ENCODE measurements at regions not wholly inside any gene's neighbourhood (a gene's known extent, or its start where the extent isn't known, plus 50 kb on each side); places are given as distances from the start of the nearest gene placed in this dataset.

GRCh38 chr4:85268188-85268587, 206.8 kb upstream of the ARHGAP24 start:
- POLR2A ChIA-PET, result no interaction called here
- CTCF ChIA-PET, result no interaction called here
- no peak for DNase-seq (ENCODE audit: low read depth in 1 of 2, low spot score in 1 of 2)
- no peak for FAIRE-seq
- H3K4me3 ChIP-seq, result no peak overlapping the region
- no peak overlapping the region for H3K27ac ChIP-seq
- no peak overlapping the region for H3K4me2 ChIP-seq
- no peaks in the 10 kb centered on the region for H3K4me1 ChIP-seq
- no peak for ATAC-seq
- H3K9me3 ChIP-seq, result no peaks in the 10 kb centered on the region
- no peak for TF ChIP-seq PBX3 (IDR thresholded peaks at IDR 0.05)
- TF ChIP-seq ZNF302 (CRISPR knock-in tag; IDR thresholded peaks at IDR 0.05), result no peak
- 65% methylated on average over 4 of the region's 4 CpGs for WGBS (ENCODE audit: missing lambda C conversion rate)

GRCh38 chr4:85268961-85269360, 206.0 kb upstream of the ARHGAP24 start:
- TF ChIP-seq FOSL2 (IDR thresholded peaks at IDR 0.05) (no peak), FOSL2 (CRISPR knock-in tag; IDR thresholded peaks at IDR 0.05) (no peak), SMC3 (IDR thresholded peaks at IDR 0.05) (no peak), MAZ (IDR thresholded peaks at IDR 0.05; ENCODE audit: borderline replicate concordance, low read depth, low read length) (no peak), POLR2AphosphoS2 (conservative IDR thresholded peaks at IDR 0.05; ENCODE audit: low read length) (no peak), RARB (CRISPR knock-in tag; IDR thresholded peaks at IDR 0.05) (no peak), BCL3 (IDR thresholded peaks at IDR 0.05) (no peak), E2F6 (IDR thresholded peaks at IDR 0.05; ENCODE audit: borderline replicate concordance, low read depth) (no peak)
- Histone ChIP-seq H3K4me2 (no peak overlapping the region), H3K4me1 (no peaks in the 10 kb centered on the region), H3K9me3 (no peaks in the 10 kb centered on the region), H3K4me3 (no peak overlapping the region), H3K27ac (no peak overlapping the region)
- ChIA-PET POLR2A (no interaction called here), CTCF (no interaction called here)
- ATAC-seq, result no peak
- FAIRE-seq, result no peak
- 71% methylated on average over 3 of the region's 3 CpGs for WGBS (ENCODE audit: missing lambda C conversion rate)
- DNase-seq (ENCODE audit: low read depth in 1 of 2, low spot score in 1 of 2), result no peak

GRCh38 chr4:85274955-85275354, 200.0 kb upstream of the ARHGAP24 start:
- Histone ChIP-seq H3K4me1 (no peaks in the 10 kb centered on the region), H3K27ac (no peak overlapping the region), H3K4me3 (no peak overlapping the region), H3K4me2 (no peak overlapping the region), H3K9me3 (no peaks in the 10 kb centered on the region)
- FAIRE-seq (no peak), ATAC-seq (no peak), DNase-seq (ENCODE audit: low read depth in 1 of 2, low spot score in 1 of 2) (no peak)
- TF ChIP-seq EHMT2 (IDR thresholded peaks at IDR 0.05; ENCODE audit: low read depth), result no peak
- ChIA-PET POLR2A (no interaction called here), CTCF (no interaction called here)
- 42% methylated on average over 4 of the region's 4 CpGs for WGBS (ENCODE audit: missing lambda C conversion rate)

- ATAC-seq, result no peak
- Histone ChIP-seq H3K9me3 (no peaks in the 10 kb centered on the region), H3K4me1 (no peaks in the 10 kb centered on the region), H3K27ac (no peak overlapping the region), H3K4me3 (no peak overlapping the region), H3K4me2 (no peak overlapping the region)
- TF ChIP-seq NFE2L2 (conservative IDR thresholded peaks at IDR 0.05; ENCODE audit: low read length) (no peak), E2F6 (IDR thresholded peaks at IDR 0.05; ENCODE audit: borderline replicate concordance, low read depth) (no peak), MAFK (IDR thresholded peaks at IDR 0.05; ENCODE audit: partially characterized antibody) (no peak), FOSL2 (IDR thresholded peaks at IDR 0.05) (no peak), FOSL2 (CRISPR knock-in tag; IDR thresholded peaks at IDR 0.05) (no peak), SREBF2 (IDR thresholded peaks at IDR 0.05) (no peak), ZNF302 (CRISPR knock-in tag; IDR thresholded peaks at IDR 0.05) (no peak), CBX2 (IDR thresholded peaks at IDR 0.05; ENCODE audit: borderline replicate concordance, low read depth) (no peak), HES2 (IDR thresholded peaks at IDR 0.05) (no peak)
- DNase-seq (ENCODE audit: low read depth in 1 of 2, low spot score in 1 of 2), result no peak
- 57% methylated on average over 2 of the region's 2 CpGs for WGBS (ENCODE audit: missing lambda C conversion rate)
- CTCF ChIA-PET, result no interaction called here
- POLR2A ChIA-PET, result no interaction called here
- FAIRE-seq, result no peak
Measured at GRCh38 chr4:85280963-85281362, 194.0 kb upstream of the ARHGAP24 start.
